ENCODE measurements at regions not wholly inside any gene's neighbourhood (a gene's known extent, or its start where the extent isn't known, plus 50 kb on each side); places are given as distances from the start of the nearest gene placed in this dataset.

GRCh38 chr4:156146571-156146970, 192.9 kb upstream of the CTSO start:
- no peak for DNase-seq (ENCODE audit: low read depth)
- H3K4me3 ChIP-seq (ENCODE audit: low read length), result no peak overlapping the region
- no peak for TF ChIP-seq CTCF (IDR thresholded peaks at IDR 0.05; ENCODE audit: insufficient read depth, low read depth, low read length, missing control alignments)

- DNase-seq (ENCODE audit: low read depth), result no peak
- TF ChIP-seq CTCF (IDR thresholded peaks at IDR 0.05; ENCODE audit: insufficient read depth, low read depth, low read length, missing control alignments), result no peak
- H3K4me3 ChIP-seq (ENCODE audit: low read length), result no peak overlapping the region
Measured at GRCh38 chr4:156144961-156145360, 191.3 kb upstream of the CTSO start.

GRCh38 chr4:156138781-156139280, 185.2 kb upstream of the CTSO start:
- DNase-seq (ENCODE audit: low read depth), result no peak
- H3K4me3 ChIP-seq (ENCODE audit: low read length), result no peak overlapping the region
- TF ChIP-seq CTCF (IDR thresholded peaks at IDR 0.05; ENCODE audit: insufficient read depth, low read depth, low read length, missing control alignments), result no peak

DNA sequence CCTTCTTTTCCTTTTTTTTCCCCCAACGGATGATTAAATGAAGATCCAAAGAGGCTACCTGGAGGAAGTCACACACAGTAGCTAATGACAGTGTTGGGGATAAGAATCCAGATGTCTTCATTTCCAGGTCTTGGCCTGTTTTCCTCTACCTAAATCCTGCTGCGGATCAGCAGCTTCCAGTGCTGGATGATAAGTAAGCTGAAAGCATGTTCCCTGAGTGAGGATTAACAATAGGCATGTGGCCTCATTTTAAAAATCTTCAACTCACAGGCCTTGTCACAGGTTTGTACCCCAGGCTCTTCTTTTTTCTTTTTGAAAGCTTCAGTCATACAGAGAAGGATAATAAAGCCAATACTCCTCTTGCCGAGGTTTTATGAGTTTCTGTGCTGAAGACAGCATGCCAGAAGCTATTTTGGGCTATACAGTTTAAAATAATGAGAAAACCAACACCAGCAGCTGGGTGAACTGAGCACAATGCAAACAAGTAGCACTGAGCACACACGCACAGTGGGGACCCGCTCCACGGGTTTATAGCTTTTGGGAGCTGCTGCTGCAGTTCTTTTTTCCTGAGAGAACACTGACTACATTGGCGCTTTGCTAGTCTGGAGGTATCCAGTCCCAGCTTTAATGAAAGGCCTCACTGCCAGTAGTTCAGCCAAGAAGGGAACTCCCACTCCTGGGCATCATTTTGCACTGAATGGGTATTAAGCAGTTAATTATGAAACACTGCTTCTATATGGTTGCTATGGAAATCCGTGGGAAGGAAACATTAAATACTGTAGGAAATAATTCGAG, 184.2 kb upstream of the CTSO start:
- no peak for DNase-seq (ENCODE audit: low read depth)
- no peak overlapping the region for H3K4me3 ChIP-seq (ENCODE audit: low read length)
- TF ChIP-seq CTCF (IDR thresholded peaks at IDR 0.05; ENCODE audit: insufficient read depth, low read depth, low read length, missing control alignments), result no peak

DNA sequence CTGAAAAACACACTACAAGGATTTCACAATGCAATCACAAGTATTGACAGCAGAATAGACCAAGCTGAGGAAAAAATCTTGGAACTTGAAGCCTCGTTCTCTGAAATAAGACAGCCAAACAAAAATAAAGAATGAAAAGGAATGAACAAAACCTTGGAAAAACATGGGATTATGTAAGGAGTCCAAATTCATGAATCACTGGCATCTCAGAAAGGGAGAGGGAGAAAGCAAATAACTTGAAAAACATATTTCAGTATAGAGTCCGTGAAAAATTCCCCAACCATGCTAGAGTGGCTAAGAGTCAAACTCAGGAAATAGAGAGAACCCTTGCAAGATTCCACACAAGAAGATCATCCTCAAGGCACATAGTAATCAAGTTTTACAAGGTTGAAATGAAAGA, 178.5 kb upstream of the CTSO start:
- no peak for DNase-seq (ENCODE audit: low read depth)
- TF ChIP-seq CTCF (IDR thresholded peaks at IDR 0.05; ENCODE audit: insufficient read depth, low read depth, low read length, missing control alignments), result no peak
- no peak overlapping the region for H3K4me3 ChIP-seq (ENCODE audit: low read length)

- no peak overlapping the region for H3K4me3 ChIP-seq (ENCODE audit: low read length)
- DNase-seq (ENCODE audit: low read depth), result peak; percentile 65
- no peak for TF ChIP-seq CTCF (IDR thresholded peaks at IDR 0.05; ENCODE audit: insufficient read depth, low read depth, low read length, missing control alignments)
Measured at GRCh38 chr4:156128616-156129015, 174.9 kb upstream of the CTSO start.

Data from epithelial cell of esophagus (primary cell).